Karpas-422 (cell line): ENCODE measurements at regions not wholly inside any gene's neighbourhood (a gene's known extent, or its start where the extent isn't known, plus 50 kb on each side); places are given as distances from the start of the nearest gene placed in this dataset.

Experiments used
- DNase-seq: peaks from one replicate; pipeline ENCODE4 v3.0.0-alpha.2; 2015
- H2AFZ ChIP-seq: fragments of 200-600 bp; sonication (generic); 2 replicates; pipeline ENCODE4 v1.6.1; 2014; ENCODE audit warnings: antibody characterized with exemption, low read length, mixed read lengths
- H3K27ac ChIP-seq: fragments of 200-600 bp; sonication (generic); 2 replicates; pipeline ENCODE4 v1.5.1; 2014; ENCODE audit warnings: mild to moderate bottlenecking, low read length, moderate library complexity
- H3K27me3 ChIP-seq: fragments of 200-600 bp; sonication (generic); 2 replicates; pipeline ENCODE4 v1.6.1; 2014; ENCODE audit warnings: low read length, mixed read lengths
- H3K36me3 ChIP-seq: fragments of 200-600 bp; sonication (generic); 2 replicates; pipeline ENCODE4 v1.6.1; 2014; ENCODE audit warnings: low read length, mixed read lengths; ENCODE audit not compliant: insufficient read depth
- H3K4me1 ChIP-seq: fragments of 200-600 bp; sonication (generic); 2 replicates; pipeline ENCODE4 v1.6.1; 2014; ENCODE audit warnings: mild to moderate bottlenecking, low read length, mixed read lengths
- H3K4me2 ChIP-seq: fragments of 200-600 bp; sonication (generic); 2 replicates; pipeline ENCODE4 v1.6.1; 2014; ENCODE audit warnings: low read length, low read depth, mild to moderate bottlenecking; ENCODE audit not compliant: poor library complexity, severe bottlenecking
- H3K4me3 ChIP-seq: fragments of 200-600 bp; sonication (generic); 2 replicates; pipeline ENCODE4 v1.5.1; 2014; ENCODE audit warnings: mild to moderate bottlenecking, antibody characterized with exemption, low read length, mixed read lengths
- H3K79me2 ChIP-seq: fragments of 200-600 bp; sonication (generic); 2 replicates; pipeline ENCODE4 v1.6.1; 2014; ENCODE audit warnings: mild to moderate bottlenecking, low read length, mixed read lengths
- H3K9ac ChIP-seq: fragments of 200-600 bp; sonication (generic); 2 replicates; pipeline ENCODE4 v1.6.0; 2014; ENCODE audit warnings: low read length
- H3K9me2 ChIP-seq: fragments of 200-600 bp; sonication (generic), shearing (Covaris generic); replicated peaks from 2 replicates; pipeline ENCODE4 v1.6.0; 2014; ENCODE audit warnings: mild to moderate bottlenecking, low read length, moderate library complexity; ENCODE audit not compliant: insufficient read depth
- H3K9me3 ChIP-seq: fragments of 300-700, 200-600 bp; sonication (generic); 2 replicates; pipeline ENCODE4 v1.6.1; 2014; ENCODE audit warnings: low read length, mixed read lengths
- H4K20me1 ChIP-seq: fragments of 200-600 bp; sonication (generic); 2 replicates; pipeline ENCODE4 v1.6.1; 2014; ENCODE audit warnings: mild to moderate bottlenecking, antibody characterized with exemption, low read length, low read depth; ENCODE audit not compliant: insufficient read depth

GRCh38 chr6:84449220-84449619 lies 221.8 kb upstream of the CEP162 start:
- Histone ChIP-seq H3K27me3 (no peaks in the 10 kb centered on the region), H3K4me2 (no peak overlapping the region), H4K20me1 (no peaks in the 10 kb centered on the region), H3K27ac (no peak overlapping the region), H3K9me3 (no peaks in the 10 kb centered on the region), H3K36me3 (no peaks in the 10 kb centered on the region), H3K4me3 (no peak overlapping the region), H2AFZ (no peak overlapping the region), H3K9me2 (no peaks in the 10 kb centered on the region), H3K4me1 (no peaks in the 10 kb centered on the region), H3K79me2 (no peaks in the 10 kb centered on the region), H3K9ac (no peak overlapping the region)
- DNase-seq = no peak

DNA sequence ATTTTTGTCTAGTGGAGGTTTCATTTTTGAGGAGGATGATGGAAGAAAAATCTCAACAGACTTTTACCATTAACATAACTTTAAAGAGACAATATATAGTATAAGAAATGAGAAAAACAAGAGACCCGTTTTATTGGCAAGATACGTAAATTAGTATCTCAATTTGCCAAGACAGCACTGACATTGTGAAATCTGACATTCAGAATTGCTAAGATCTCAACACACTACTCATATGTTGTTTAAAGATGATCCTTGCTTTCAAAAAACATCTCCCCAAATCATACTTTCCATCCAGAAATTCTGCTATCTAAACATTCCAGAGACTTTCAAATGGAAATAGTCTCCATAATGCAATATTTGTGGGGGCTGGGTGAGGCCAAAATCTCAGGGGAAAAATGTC lies 220.9 kb upstream of the CEP162 start:
- Histone ChIP-seq H3K36me3 (no peaks in the 10 kb centered on the region), H3K27ac (no peak overlapping the region), H3K9ac (no peak overlapping the region), H4K20me1 (no peaks in the 10 kb centered on the region), H2AFZ (no peak overlapping the region), H3K4me2 (no peak overlapping the region), H3K4me1 (no peaks in the 10 kb centered on the region), H3K9me3 (no peaks in the 10 kb centered on the region), H3K4me3 (no peak overlapping the region), H3K9me2 (no peaks in the 10 kb centered on the region), H3K79me2 (no peaks in the 10 kb centered on the region), H3K27me3 (no peaks in the 10 kb centered on the region)
- no peak for DNase-seq

- H3K4me2 ChIP-seq = no peak overlapping the region
- no peak overlapping the region for H3K27ac ChIP-seq
- H3K9ac ChIP-seq = no peak overlapping the region
- no peaks in the 10 kb centered on the region for H3K27me3 ChIP-seq
- H3K9me3 ChIP-seq = no peaks in the 10 kb centered on the region
- H4K20me1 ChIP-seq = no peaks in the 10 kb centered on the region
- H3K79me2 ChIP-seq = no peaks in the 10 kb centered on the region
- no peaks in the 10 kb centered on the region for H3K36me3 ChIP-seq
- H3K4me3 ChIP-seq = no peak overlapping the region
- no peak for DNase-seq
- no peaks in the 10 kb centered on the region for H3K4me1 ChIP-seq
- no peaks in the 10 kb centered on the region for H3K9me2 ChIP-seq
- no peak overlapping the region for H2AFZ ChIP-seq
Observed at GRCh38 chr6:84447651-84448050, 220.2 kb upstream of the CEP162 start.

DNA sequence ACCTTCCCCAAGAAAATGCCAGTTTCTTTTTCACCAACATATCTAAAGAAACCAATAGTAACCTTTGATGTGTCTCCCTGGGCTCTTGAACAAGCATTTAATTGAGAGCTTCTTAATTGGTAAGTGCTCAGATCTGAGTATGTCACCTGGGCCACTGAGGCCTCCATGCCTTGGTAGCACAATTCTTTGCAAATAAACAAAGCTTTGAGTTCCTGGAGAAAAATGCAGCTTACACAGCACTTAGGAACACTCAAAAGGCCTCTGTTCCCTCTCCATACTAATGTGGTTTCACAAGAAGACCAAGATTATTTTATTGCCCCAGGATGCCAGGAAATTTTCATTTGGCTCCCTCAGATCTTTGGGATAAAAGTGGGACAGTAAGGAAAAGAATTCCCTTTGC lies 217.6 kb upstream of the CEP162 start:
- Histone ChIP-seq H3K9ac (no peak overlapping the region), H3K27me3 (no peaks in the 10 kb centered on the region), H3K4me3 (no peak overlapping the region), H3K9me2 (no peaks in the 10 kb centered on the region), H3K79me2 (no peaks in the 10 kb centered on the region), H2AFZ (no peak overlapping the region), H3K4me1 (no peaks in the 10 kb centered on the region), H4K20me1 (no peaks in the 10 kb centered on the region), H3K9me3 (no peaks in the 10 kb centered on the region), H3K4me2 (no peak overlapping the region), H3K27ac (no peak overlapping the region), H3K36me3 (no peaks in the 10 kb centered on the region)
- DNase-seq = no peak

DNA sequence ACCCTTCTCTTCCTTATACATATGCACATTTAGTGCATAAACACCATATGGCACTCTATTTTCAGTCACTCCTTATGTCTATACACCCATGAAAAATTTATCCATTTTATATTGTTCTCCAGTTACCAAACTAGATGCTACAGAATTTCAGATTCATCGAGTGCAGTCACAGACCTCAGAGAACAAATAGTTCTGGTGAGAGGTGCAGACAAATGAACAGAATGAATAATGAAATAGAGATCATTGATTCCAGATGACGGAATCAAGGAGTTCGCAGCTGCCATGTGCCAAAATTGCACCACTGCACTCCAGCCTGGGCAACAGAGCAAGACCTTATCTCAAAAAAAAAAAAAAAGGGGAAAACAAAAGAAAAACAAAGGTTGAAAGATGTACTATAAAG lies 214.8 kb upstream of the CEP162 start:
- DNase-seq = no peak
- no peaks in the 10 kb centered on the region for H3K9me2 ChIP-seq
- H3K79me2 ChIP-seq = no peaks in the 10 kb centered on the region
- H4K20me1 ChIP-seq = no peaks in the 10 kb centered on the region
- no peak overlapping the region for H3K9ac ChIP-seq
- H3K36me3 ChIP-seq = no peaks in the 10 kb centered on the region
- H2AFZ ChIP-seq = no peak overlapping the region
- no peak overlapping the region for H3K27ac ChIP-seq
- H3K9me3 ChIP-seq = no peaks in the 10 kb centered on the region
- H3K27me3 ChIP-seq = no peaks in the 10 kb centered on the region
- H3K4me1 ChIP-seq = no peaks in the 10 kb centered on the region
- H3K4me3 ChIP-seq = no peak overlapping the region
- no peak overlapping the region for H3K4me2 ChIP-seq

GRCh38 chr6:84441456-84441855 lies 214.0 kb upstream of the CEP162 start:
- no peaks in the 10 kb centered on the region for H3K9me3 ChIP-seq
- H2AFZ ChIP-seq = no peak overlapping the region
- no peaks in the 10 kb centered on the region for H3K9me2 ChIP-seq
- no peak for DNase-seq
- no peaks in the 10 kb centered on the region for H3K4me1 ChIP-seq
- H3K79me2 ChIP-seq = no peaks in the 10 kb centered on the region
- H3K4me2 ChIP-seq = no peak overlapping the region
- H3K27me3 ChIP-seq = no peaks in the 10 kb centered on the region
- H3K36me3 ChIP-seq = no peaks in the 10 kb centered on the region
- no peaks in the 10 kb centered on the region for H4K20me1 ChIP-seq
- H3K4me3 ChIP-seq = no peak overlapping the region
- H3K9ac ChIP-seq = no peak overlapping the region
- H3K27ac ChIP-seq = no peak overlapping the region

DNA sequence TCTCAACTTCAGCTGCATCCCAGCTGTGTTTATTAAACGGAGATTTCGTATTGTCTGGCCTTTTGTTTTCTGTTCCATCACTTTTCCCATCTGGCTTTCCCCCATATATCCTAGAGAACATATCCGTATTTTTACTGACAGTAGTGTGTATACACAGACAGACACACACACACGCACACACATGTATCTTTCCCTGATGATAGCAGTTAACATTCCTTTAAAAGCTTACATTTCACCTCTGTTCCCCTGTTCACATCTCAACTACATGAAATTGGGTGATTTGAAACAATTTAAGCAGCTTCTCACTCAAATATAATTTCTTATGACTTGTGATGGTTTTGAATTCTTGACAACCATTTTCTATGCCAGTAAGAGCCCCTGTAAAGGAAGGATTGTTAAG lies 207.1 kb upstream of the CEP162 start:
- no peaks in the 10 kb centered on the region for H3K36me3 ChIP-seq
- H3K9me3 ChIP-seq = no peaks in the 10 kb centered on the region

GRCh38 chr6:84432619-84433018 lies 205.2 kb upstream of the CEP162 start:
- Histone ChIP-seq H4K20me1 (no peaks in the 10 kb centered on the region), H3K27me3 (no peaks in the 10 kb centered on the region), H3K9me3 (no peaks in the 10 kb centered on the region), H3K9me2 (no peaks in the 10 kb centered on the region), H3K9ac (no peak overlapping the region), H3K27ac (no peak overlapping the region), H3K36me3 (no peaks in the 10 kb centered on the region), H2AFZ (no peak overlapping the region), H3K4me1 (no peaks in the 10 kb centered on the region), H3K4me3 (no peak overlapping the region), H3K79me2 (no peaks in the 10 kb centered on the region), H3K4me2 (no peak overlapping the region)
- no peak for DNase-seq

More for the DNA sequence above, 207.1 kb upstream of the CEP162 start:
- DNase-seq = no peak
- Histone ChIP-seq H3K27me3 (no peaks in the 10 kb centered on the region), H3K27ac (no peak overlapping the region), H3K79me2 (no peaks in the 10 kb centered on the region), H4K20me1 (no peaks in the 10 kb centered on the region), H3K9me2 (no peaks in the 10 kb centered on the region), H3K4me2 (no peak overlapping the region), H3K9ac (no peak overlapping the region), H3K4me3 (no peak overlapping the region), H3K4me1 (no peaks in the 10 kb centered on the region), H2AFZ (no peak overlapping the region)

DNA sequence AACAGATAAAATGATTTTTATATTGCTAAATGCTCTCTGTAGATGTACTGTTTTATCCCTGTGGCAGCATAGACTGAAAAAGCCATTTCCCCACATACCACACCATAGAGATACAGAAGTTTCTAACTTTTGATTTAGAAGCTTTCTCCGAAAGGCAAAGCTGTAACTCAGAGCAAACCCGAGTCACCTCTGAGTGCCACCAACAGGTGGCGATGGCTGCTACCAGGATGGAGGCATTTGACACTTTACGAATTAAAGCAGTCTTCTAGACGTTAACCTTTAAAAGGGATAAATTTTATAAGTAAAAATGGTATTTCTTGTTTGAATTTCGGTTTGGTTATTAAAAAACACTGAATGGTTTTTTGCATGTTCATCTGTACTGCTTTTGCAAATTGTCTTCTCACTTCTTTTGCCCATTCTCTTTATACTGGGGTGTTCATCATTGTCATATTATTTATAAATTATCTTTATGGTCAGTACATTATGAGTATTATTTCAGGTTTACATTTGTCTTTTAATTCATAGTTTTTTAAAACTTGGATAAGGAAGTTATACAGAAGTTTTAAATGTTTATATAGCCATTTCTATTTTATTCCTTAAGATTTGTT lies 201.0 kb upstream of the CEP162 start:
- H3K27me3 ChIP-seq = no peaks in the 10 kb centered on the region
- DNase-seq = peak; percentile 83

More for the DNA sequence above, 201.0 kb upstream of the CEP162 start:
- H4K20me1 ChIP-seq = no peaks in the 10 kb centered on the region
- H3K27ac ChIP-seq = no peak overlapping the region
- no peaks in the 10 kb centered on the region for H3K9me2 ChIP-seq
- H3K9me3 ChIP-seq = no peaks in the 10 kb centered on the region
- H3K9ac ChIP-seq = no peak overlapping the region
- H3K79me2 ChIP-seq = no peaks in the 10 kb centered on the region
- H3K4me2 ChIP-seq = no peak overlapping the region
- H3K4me3 ChIP-seq = no peak overlapping the region
- H3K4me1 ChIP-seq = no peaks in the 10 kb centered on the region
- H2AFZ ChIP-seq = no peak overlapping the region
- H3K36me3 ChIP-seq = no peaks in the 10 kb centered on the region
